Adrenal gland (tissue), 5 donors: ENCODE measurements at regions not wholly inside any gene's neighbourhood (a gene's known extent, or its start where the extent isn't known, plus 50 kb on each side); places are given as distances from the start of the nearest gene placed in this dataset.

Experiments used
- CTCF ChIP-seq, 6 experiments: fragments of 450-650 bp in 4 of 6; fragments of 200-600 bp in 2 of 6; sonication (generic) in 1 of 6; IDR thresholded peaks; 1 replicate in 5 of 6; 2 replicates in 1 of 6; pipeline versions ENCODE4 v1.5.1 to v1.8.0; 2016 to 2021; ENCODE audit warnings: antibody characterized with exemption in 6 of 6, mild to moderate bottlenecking in 2 of 6, moderate library complexity in 1 of 6
- POLR2A ChIP-seq, 2 donors: fragments of 450-650 bp; IDR thresholded peaks; one replicate each; pipeline ENCODE4 v1.6.1; 2017; ENCODE audit warnings: antibody characterized with exemption in 2 of 2, mild to moderate bottlenecking in 2 of 2, moderate library complexity in 1 of 2
- donor health status: DM: no; HTN: no; CAD: no.

GRCh38 chr12:124438437-124439056 is 128.9 kb downstream of the NCOR2 start:
- TF ChIP-seq POLR2A (IDR thresholded peaks at IDR 0.05) (no peak), CTCF (IDR thresholded peaks at IDR 0.05) (no peak)
